DND-41 (cell line): ENCODE measurements at regions not wholly inside any gene's neighbourhood (a gene's known extent, or its start where the extent isn't known, plus 50 kb on each side); places are given as distances from the start of the nearest gene placed in this dataset.

Experiments used
- ATAC-seq: fragments of 200-7000 bp; cut with Tn5 transposase; 3 replicates; pipeline ENCODE4 v1.9.1; 2021; ENCODE audit warnings: low read depth; ENCODE audit not compliant: insufficient read depth
- DNase-seq: peaks from one replicate; pipeline ENCODE4 v3.0.0-alpha.2; 2020
- H2AFZ ChIP-seq: 2 replicates; pipeline ENCODE4 v1.6.0; 2012; ENCODE audit warnings: low read depth, low read length
- H3K27ac ChIP-seq: 2 replicates; pipeline ENCODE4 v1.5.1; 2012; ENCODE audit warnings: low read length, inconsistent platforms
- H3K27me3 ChIP-seq: fragments of 200-600 bp; sonication (generic); 2 replicates; pipeline ENCODE4 v1.6.0; 2012; ENCODE audit warnings: low read length, mild to moderate bottlenecking, inconsistent platforms; ENCODE audit not compliant: insufficient read depth, poor library complexity
- H3K36me3 ChIP-seq: 2 replicates; pipeline ENCODE4 v1.5.1; 2012; ENCODE audit warnings: low read length, inconsistent platforms; ENCODE audit not compliant: insufficient read depth
- H3K4me1 ChIP-seq: 2 replicates; pipeline ENCODE4 v1.5.1; 2012; ENCODE audit warnings: mild to moderate bottlenecking, low read length; ENCODE audit not compliant: insufficient read depth
- H3K4me2 ChIP-seq: 2 replicates; pipeline ENCODE4 v1.6.0; 2012; ENCODE audit warnings: mild to moderate bottlenecking, moderate library complexity, low read length, inconsistent platforms; ENCODE audit not compliant: insufficient read depth
- H3K4me3 ChIP-seq, 2 experiments: fragments of 200-600 bp in 1 of 2; shearing (Covaris generic) in 1 of 2; 2 replicates each; pipeline ENCODE4 v1.5.1; 2012 to 2016; ENCODE audit warnings: inconsistent platforms in 2 of 2, low read length in 2 of 2, mild to moderate bottlenecking in 2 of 2, low read depth in 1 of 2, moderate library complexity in 1 of 2
- H3K79me2 ChIP-seq: 2 replicates; pipeline ENCODE4 v1.6.0; 2012; ENCODE audit warnings: low read length, inconsistent platforms; ENCODE audit not compliant: insufficient read depth
- H3K9ac ChIP-seq: 2 replicates; pipeline ENCODE4 v1.6.0; 2012; ENCODE audit warnings: low read depth, mild to moderate bottlenecking, inconsistent platforms, low read length, moderate library complexity
- H3K9me3 ChIP-seq: 2 replicates; pipeline ENCODE4 v1.5.1; 2012; ENCODE audit warnings: low read length, moderate library complexity, mild to moderate bottlenecking, inconsistent platforms; ENCODE audit not compliant: insufficient read depth, severe bottlenecking
- H4K20me1 ChIP-seq: 2 replicates; pipeline ENCODE4 v1.6.0; 2012; ENCODE audit warnings: low read length; ENCODE audit not compliant: insufficient read depth
- CTCF ChIP-seq: IDR thresholded peaks from 2 replicates; pipeline ENCODE4 v1.5.1; 2012; ENCODE audit warnings: borderline replicate concordance, low read length, moderate library complexity, mild to moderate bottlenecking; ENCODE audit not compliant: poor library complexity, severe bottlenecking; ENCODE audit errors: extremely low read depth
- EZH2 ChIP-seq: IDR thresholded peaks from 3 replicates; pipeline ENCODE4 v1.6.1; 2012; ENCODE audit warnings: borderline replicate concordance, low read depth, mild to moderate bottlenecking, moderate library complexity, low read length, inconsistent platforms; ENCODE audit not compliant: severe bottlenecking

- no peaks in the 10 kb centered on the region for H3K9me3 ChIP-seq
- H3K4me1 ChIP-seq = no peaks in the 10 kb centered on the region
- no peaks in the 10 kb centered on the region for H3K36me3 ChIP-seq
- no peak overlapping the region for H3K27ac ChIP-seq
- H3K79me2 ChIP-seq = no peaks in the 10 kb centered on the region
- H4K20me1 ChIP-seq = no peaks in the 10 kb centered on the region
- no peak overlapping the region for H3K4me3 ChIP-seq
- H3K4me2 ChIP-seq = no peak overlapping the region
- no peak for ATAC-seq
- DNase-seq = no peak
- no peak overlapping the region for H2AFZ ChIP-seq
- no peaks in the 10 kb centered on the region for H3K27me3 ChIP-seq
- no peak overlapping the region for H3K9ac ChIP-seq
- TF ChIP-seq EZH2 (no peak), CTCF (no peak)
Observed at GRCh38 chr15:47570881-47571640, 146.2 kb upstream of the SEMA6D start.

GRCh38 chr15:47573673-47574072 is 143.6 kb upstream of the SEMA6D start:
- DNase-seq (no peak), ATAC-seq (no peak)
- Histone ChIP-seq H3K9ac (no peak overlapping the region), H4K20me1 (no peaks in the 10 kb centered on the region), H3K79me2 (no peaks in the 10 kb centered on the region), H3K27me3 (no peaks in the 10 kb centered on the region), H3K9me3 (no peaks in the 10 kb centered on the region), H3K4me2 (no peak overlapping the region), H3K4me1 (no peaks in the 10 kb centered on the region), H3K4me3 (no peak overlapping the region), H2AFZ (no peak overlapping the region), H3K36me3 (no peaks in the 10 kb centered on the region), H3K27ac (no peak overlapping the region)
- TF ChIP-seq EZH2 (no peak), CTCF (no peak)

GRCh38 chr15:47577000-47577399 is 140.3 kb upstream of the SEMA6D start:
- DNase-seq (no peak), ATAC-seq (no peak)
- Histone ChIP-seq H3K9me3 (no peaks in the 10 kb centered on the region), H4K20me1 (no peaks in the 10 kb centered on the region), H3K27me3 (no peaks in the 10 kb centered on the region), H3K27ac (no peak overlapping the region), H3K4me1 (no peaks in the 10 kb centered on the region), H3K4me3 (no peak overlapping the region), H3K9ac (no peak overlapping the region), H2AFZ (no peak overlapping the region), H3K4me2 (no peak overlapping the region), H3K79me2 (no peaks in the 10 kb centered on the region), H3K36me3 (no peaks in the 10 kb centered on the region)
- TF ChIP-seq CTCF = no peak
- TF ChIP-seq EZH2 = no peak
